Sigmoid colon (tissue), 6 donors: ENCODE measurements at regions not wholly inside any gene's neighbourhood (a gene's known extent, or its start where the extent isn't known, plus 50 kb on each side); places are given as distances from the start of the nearest gene placed in this dataset.

ENCODE experiments used
- DNase-seq: peaks from one replicate; pipeline ENCODE4 v3.0.0-alpha.2; 2019
- H3K27ac ChIP-seq, 4 donors: fragments of 200-600 bp; sonication (generic); one replicate each; pipeline ENCODE4 v1.5.1; 2016 to 2019; ENCODE audit warnings: mild to moderate bottlenecking in 1 of 4
- H3K27me3 ChIP-seq, 3 donors: fragments of 200-600 bp; sonication (generic); one replicate each; pipeline ENCODE4 v1.5.1; 2019; ENCODE audit warnings: mild to moderate bottlenecking in 1 of 3
- H3K36me3 ChIP-seq, 4 donors: fragments of 200-600 bp; sonication (generic); one replicate each; pipeline ENCODE4 v1.5.1; 2016 to 2019
- H3K4me1 ChIP-seq, 4 donors: fragments of 200-600 bp; sonication (generic); one replicate each; pipeline ENCODE4 v1.5.1; 2017 to 2019
- H3K4me3 ChIP-seq, 4 donors: fragments of 200-600 bp; sonication (generic); one replicate each; pipeline ENCODE4 v1.5.1; 2017 to 2019; ENCODE audit warnings: mild to moderate bottlenecking in 2 of 4, moderate library complexity in 1 of 4
- H3K9me3 ChIP-seq, 4 donors: fragments of 200-600 bp in 3 of 4; sonication (generic) in 3 of 4; one replicate each; pipeline versions ENCODE4 v1.5.1 to v1.6.1; 2013 to 2019
- CTCF ChIP-seq, 4 experiments: fragments of 450-650 bp in 3 of 4; fragments of 200-600 bp in 1 of 4; IDR thresholded peaks; one replicate each; pipeline ENCODE4 v1.5.1; 2016 to 2019; ENCODE audit warnings: antibody characterized with exemption in 4 of 4, mild to moderate bottlenecking in 3 of 4, moderate library complexity in 2 of 4
- EP300 ChIP-seq, 4 donors: sonication (generic); formaldehyde crosslinking; IDR thresholded peaks; one replicate each; pipeline ENCODE4 v1.6.1; 2017; ENCODE audit warnings: antibody characterized with exemption in 4 of 4
- POLR2A ChIP-seq, 2 donors: fragments of 450-650 bp; IDR thresholded peaks; one replicate each; pipeline ENCODE4 v1.6.1; 2016; ENCODE audit warnings: antibody characterized with exemption in 2 of 2, mild to moderate bottlenecking in 2 of 2, moderate library complexity in 2 of 2
- POLR2AphosphoS5 ChIP-seq, 4 donors: sonication (generic); formaldehyde crosslinking; IDR thresholded peaks; one replicate each; pipeline ENCODE4 v1.6.1; 2017; ENCODE audit warnings: antibody characterized with exemption in 4 of 4
- WGBS, 2 donors: extraction: QIAGEN DNeasy Blood & Tissue Kit; methylation state at CpG; one replicate each; pipeline ENCODE4 v1.1.7; 2013; 5-methylcytosine and 5-hydroxymethylcytosine counted together
- intact Hi-C: fragments of 100-400 bp; cut with DNase I; formaldehyde crosslinking; loops from one replicate; pipeline ENCODE4 v1.15.1; 2023
- donor health status: healthy with polysubstance abuse.
- donor health status: healthy.

DNA sequence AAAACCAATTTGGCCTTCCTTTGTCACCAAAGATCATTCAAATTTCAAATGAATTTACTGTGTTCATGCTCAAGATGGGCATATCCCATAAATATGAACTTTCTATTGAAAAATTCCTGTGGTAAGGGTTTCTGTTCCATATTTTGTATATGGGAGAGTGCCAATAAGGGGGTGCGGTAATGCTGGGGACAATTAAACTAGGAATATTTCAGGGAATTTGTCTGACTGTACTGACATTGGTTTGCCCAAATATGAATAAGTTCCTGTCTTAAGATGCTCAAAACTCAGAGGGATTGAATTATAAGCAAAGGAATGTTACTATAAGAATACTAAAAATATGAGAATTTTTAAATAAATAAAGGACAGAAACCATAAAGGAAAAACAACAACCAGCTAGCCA lies 553.0 kb upstream of the MARCKS start:
- Histone ChIP-seq H3K36me3 (no peaks in the 10 kb centered on the region), H3K27me3 (no peaks in the 10 kb centered on the region), H3K27ac (no peak overlapping the region), H3K4me3 (no peak overlapping the region), H3K9me3 (no peaks in the 10 kb centered on the region), H3K4me1 (no peaks in the 10 kb centered on the region)
- TF ChIP-seq POLR2A (IDR thresholded peaks at IDR 0.05) (no peak), EP300 (IDR thresholded peaks at IDR 0.05) (no peak), POLR2AphosphoS5 (IDR thresholded peaks at IDR 0.05) (no peak), CTCF (IDR thresholded peaks at IDR 0.05) (no peak)
- DNase-seq, result no peak
- intact Hi-C loops, result no loop called here
- 79 to 100% methylated on average over 1 of the region's 1 CpG for WGBS, 2 donors

- no peaks in the 10 kb centered on the region for H3K36me3 ChIP-seq
- TF ChIP-seq POLR2A (IDR thresholded peaks at IDR 0.05), result no peak
- TF ChIP-seq POLR2AphosphoS5 (IDR thresholded peaks at IDR 0.05), result peak in 1 of 4 donors; percentile 9
- TF ChIP-seq EP300 (IDR thresholded peaks at IDR 0.05), result no peak
- TF ChIP-seq CTCF (IDR thresholded peaks at IDR 0.05), result peak; percentile 34 to 69 (median 62)
- DNase-seq, result peak; percentile 81
- H3K4me1 ChIP-seq, result no peaks in the 10 kb centered on the region
- intact Hi-C loops, result loop anchor here (1.0 kb wide), 1 partner anchor 553 kb away; no protein-coding TSS in a partner anchor
- H3K9me3 ChIP-seq, result no peaks in the 10 kb centered on the region
- H3K4me3 ChIP-seq, result no peak overlapping the region
- H3K27me3 ChIP-seq, result no peaks in the 10 kb centered on the region
- no peak overlapping the region for H3K27ac ChIP-seq
- WGBS, 2 donors, result 47 to 59% methylated on average over 5 of the region's 5 CpGs
These were observed 550.5 kb upstream of the MARCKS start for GRCh38 chr6:113306552-113307145.

- TF ChIP-seq POLR2A (IDR thresholded peaks at IDR 0.05) (no peak), POLR2AphosphoS5 (IDR thresholded peaks at IDR 0.05) (no peak), CTCF (IDR thresholded peaks at IDR 0.05) (no peak)
- WGBS, 2 donors, result 70 to 94% methylated on average over 2 of the region's 2 CpGs
These were observed 548.9 kb upstream of the MARCKS start for GRCh38 chr6:113308266-113308665.

GRCh38 chr6:113313841-113314240 lies 543.3 kb upstream of the MARCKS start:
- no peaks in the 10 kb centered on the region for H3K9me3 ChIP-seq
- intact Hi-C loops, result no loop called here
- no peaks in the 10 kb centered on the region for H3K36me3 ChIP-seq
- no peak overlapping the region for H3K4me3 ChIP-seq
- WGBS, 2 donors, result 73 to 90% methylated on average over 1 of the region's 1 CpG
- TF ChIP-seq EP300 (IDR thresholded peaks at IDR 0.05), result no peak
- TF ChIP-seq POLR2A (IDR thresholded peaks at IDR 0.05), result no peak
- no peak overlapping the region for H3K27ac ChIP-seq
- H3K4me1 ChIP-seq, result peaks cover 0 to 2% (median 0%) of the 10 kb centered on the region in 4 donors
- no peak for DNase-seq
- no peaks in the 10 kb centered on the region for H3K27me3 ChIP-seq

More at GRCh38 chr6:113308266-113308665, 548.9 kb upstream of the MARCKS start:
- intact Hi-C loops, result no loop called here
- Histone ChIP-seq H3K4me3 (no peak overlapping the region), H3K9me3 (no peaks in the 10 kb centered on the region), H3K36me3 (no peaks in the 10 kb centered on the region), H3K4me1 (peaks cover 0 to 2% (median 0%) of the 10 kb centered on the region in 4 donors), H3K27ac (no peak overlapping the region), H3K27me3 (no peaks in the 10 kb centered on the region)
- DNase-seq, result no peak

DNA sequence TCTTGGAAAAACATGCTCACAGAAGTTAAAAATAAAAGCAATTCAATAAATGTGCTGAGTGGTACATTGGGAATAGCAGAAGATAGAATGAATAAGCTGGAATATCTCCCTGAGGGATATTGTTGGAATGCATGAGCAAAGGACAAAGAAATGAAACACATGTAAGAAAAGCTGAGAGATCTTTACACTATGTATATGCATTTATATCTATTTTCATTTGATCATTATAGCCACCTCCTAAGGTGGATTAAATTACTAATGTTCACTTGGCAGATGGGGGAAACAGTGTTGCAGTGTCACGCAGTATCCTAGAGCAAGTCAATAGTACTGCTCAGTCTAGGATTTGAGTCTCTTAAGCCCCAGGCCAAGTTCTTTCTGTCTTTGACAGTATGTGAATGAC lies 542.0 kb upstream of the MARCKS start:
- intact Hi-C loops, result no loop called here
- WGBS, 2 donors, result 96% methylated on average over 1 of the region's 1 CpG

More for the DNA sequence above, 542.0 kb upstream of the MARCKS start:
- Histone ChIP-seq H3K27me3 (no peaks in the 10 kb centered on the region), H3K4me3 (no peak overlapping the region), H3K4me1 (peaks cover 0 to 2% (median 0%) of the 10 kb centered on the region in 4 donors), H3K36me3 (no peaks in the 10 kb centered on the region), H3K9me3 (no peaks in the 10 kb centered on the region), H3K27ac (no peak overlapping the region)
- DNase-seq, result no peak
- TF ChIP-seq POLR2AphosphoS5 (IDR thresholded peaks at IDR 0.05) (no peak), POLR2A (IDR thresholded peaks at IDR 0.05) (no peak), EP300 (IDR thresholded peaks at IDR 0.05) (no peak), CTCF (IDR thresholded peaks at IDR 0.05) (no peak)
